ENCODE measurements at regions not wholly inside any gene's neighbourhood (a gene's known extent, or its start where the extent isn't known, plus 50 kb on each side); places are given as distances from the start of the nearest gene placed in this dataset.
A peak's percentile ranks its signal among the peaks of the same experiment; 100 is the strongest.

DNA sequence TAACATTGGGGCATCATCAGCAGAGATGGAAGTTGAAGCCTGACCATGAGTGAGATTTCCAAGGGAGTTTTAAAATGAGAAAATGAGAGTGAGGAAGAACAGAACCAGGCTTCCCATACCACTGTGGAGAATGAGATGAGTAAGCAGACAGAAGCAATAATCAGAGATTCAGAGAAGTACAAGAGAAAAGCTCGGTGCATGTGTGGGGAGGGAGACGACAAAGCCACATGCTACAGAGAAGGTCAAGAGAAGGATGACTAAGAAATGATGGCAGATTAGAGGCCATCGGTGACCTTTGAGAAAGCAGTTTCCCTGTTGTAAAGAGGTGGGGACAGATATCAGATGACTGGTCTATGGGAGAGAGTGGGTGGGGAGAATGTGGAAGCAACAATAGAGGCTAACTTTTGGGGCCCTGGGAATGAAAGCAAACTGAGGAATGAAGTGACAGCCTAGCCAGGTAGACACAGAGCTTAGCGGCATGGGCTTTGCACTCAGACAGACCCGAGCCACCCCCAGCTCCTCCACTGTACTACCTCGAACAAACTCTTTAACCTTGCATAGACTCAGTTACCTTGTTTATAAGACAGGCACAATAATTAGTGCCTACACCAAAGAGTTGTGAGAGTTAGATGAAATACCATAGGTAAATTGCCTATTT is 207.7 kb downstream of the PIK3R1 start (continued):
- TF ChIP-seq, protein P1, sequence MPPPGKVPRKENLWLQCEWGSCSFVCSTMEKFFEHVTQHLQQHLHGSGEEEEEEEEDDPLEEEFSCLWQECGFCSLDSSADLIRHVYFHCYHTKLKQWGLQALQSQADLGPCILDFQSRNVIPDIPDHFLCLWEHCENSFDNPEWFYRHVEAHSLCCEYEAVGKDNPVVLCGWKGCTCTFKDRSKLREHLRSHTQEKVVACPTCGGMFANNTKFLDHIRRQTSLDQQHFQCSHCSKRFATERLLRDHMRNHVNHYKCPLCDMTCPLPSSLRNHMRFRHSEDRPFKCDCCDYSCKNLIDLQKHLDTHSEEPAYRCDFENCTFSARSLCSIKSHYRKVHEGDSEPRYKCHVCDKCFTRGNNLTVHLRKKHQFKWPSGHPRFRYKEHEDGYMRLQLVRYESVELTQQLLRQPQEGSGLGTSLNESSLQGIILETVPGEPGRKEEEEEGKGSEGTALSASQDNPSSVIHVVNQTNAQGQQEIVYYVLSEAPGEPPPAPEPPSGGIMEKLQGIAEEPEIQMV (tag; conservative IDR thresholded peaks at IDR 0.05; ENCODE audit: low read depth): no peak; the same call in 1 of the 2 replicates
- TF ChIP-seq SREBF1 (IDR thresholded peaks at IDR 0.05; ENCODE audit: borderline replicate concordance, low read depth, low read length) (no peak), ARID2 (IDR thresholded peaks at IDR 0.05) (0 out of 2 replicates have a peak, but pooled peaks have one; percentile 14), BDP1 (IDR thresholded peaks at IDR 0.05; ENCODE audit: insufficient read depth, insufficient read length) (no peak), U2AF2 (optimal IDR thresholded peaks at IDR 0.05; ENCODE audit: low read depth, low read length) (no peak), MED1 (CRISPR knock-in tag; IDR thresholded peaks at IDR 0.05; ENCODE audit: borderline replicate concordance) (no peak), PML (IDR thresholded peaks at IDR 0.05; ENCODE audit: low read length) (no peak), ZC3H11A (IDR thresholded peaks at IDR 0.05; ENCODE audit: low read depth, low read length) (no peak)
- TF ChIP-seq, protein P2, sequence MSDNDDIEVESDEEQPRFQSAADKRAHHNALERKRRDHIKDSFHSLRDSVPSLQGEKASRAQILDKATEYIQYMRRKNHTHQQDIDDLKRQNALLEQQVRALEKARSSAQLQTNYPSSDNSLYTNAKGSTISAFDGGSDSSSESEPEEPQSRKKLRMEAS (CRISPR knock-in tag; IDR thresholded peaks at IDR 0.05): peak; percentile 81
- TF ChIP-seq, protein P3, sequence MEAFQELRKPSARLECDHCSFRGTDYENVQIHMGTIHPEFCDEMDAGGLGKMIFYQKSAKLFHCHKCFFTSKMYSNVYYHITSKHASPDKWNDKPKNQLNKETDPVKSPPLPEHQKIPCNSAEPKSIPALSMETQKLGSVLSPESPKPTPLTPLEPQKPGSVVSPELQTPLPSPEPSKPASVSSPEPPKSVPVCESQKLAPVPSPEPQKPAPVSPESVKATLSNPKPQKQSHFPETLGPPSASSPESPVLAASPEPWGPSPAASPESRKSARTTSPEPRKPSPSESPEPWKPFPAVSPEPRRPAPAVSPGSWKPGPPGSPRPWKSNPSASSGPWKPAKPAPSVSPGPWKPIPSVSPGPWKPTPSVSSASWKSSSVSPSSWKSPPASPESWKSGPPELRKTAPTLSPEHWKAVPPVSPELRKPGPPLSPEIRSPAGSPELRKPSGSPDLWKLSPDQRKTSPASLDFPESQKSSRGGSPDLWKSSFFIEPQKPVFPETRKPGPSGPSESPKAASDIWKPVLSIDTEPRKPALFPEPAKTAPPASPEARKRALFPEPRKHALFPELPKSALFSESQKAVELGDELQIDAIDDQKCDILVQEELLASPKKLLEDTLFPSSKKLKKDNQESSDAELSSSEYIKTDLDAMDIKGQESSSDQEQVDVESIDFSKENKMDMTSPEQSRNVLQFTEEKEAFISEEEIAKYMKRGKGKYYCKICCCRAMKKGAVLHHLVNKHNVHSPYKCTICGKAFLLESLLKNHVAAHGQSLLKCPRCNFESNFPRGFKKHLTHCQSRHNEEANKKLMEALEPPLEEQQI (IDR thresholded peaks at IDR 0.05): peak; percentile 50; the same call in 1 of the 2 replicates
- TF ChIP-seq, protein P4, sequence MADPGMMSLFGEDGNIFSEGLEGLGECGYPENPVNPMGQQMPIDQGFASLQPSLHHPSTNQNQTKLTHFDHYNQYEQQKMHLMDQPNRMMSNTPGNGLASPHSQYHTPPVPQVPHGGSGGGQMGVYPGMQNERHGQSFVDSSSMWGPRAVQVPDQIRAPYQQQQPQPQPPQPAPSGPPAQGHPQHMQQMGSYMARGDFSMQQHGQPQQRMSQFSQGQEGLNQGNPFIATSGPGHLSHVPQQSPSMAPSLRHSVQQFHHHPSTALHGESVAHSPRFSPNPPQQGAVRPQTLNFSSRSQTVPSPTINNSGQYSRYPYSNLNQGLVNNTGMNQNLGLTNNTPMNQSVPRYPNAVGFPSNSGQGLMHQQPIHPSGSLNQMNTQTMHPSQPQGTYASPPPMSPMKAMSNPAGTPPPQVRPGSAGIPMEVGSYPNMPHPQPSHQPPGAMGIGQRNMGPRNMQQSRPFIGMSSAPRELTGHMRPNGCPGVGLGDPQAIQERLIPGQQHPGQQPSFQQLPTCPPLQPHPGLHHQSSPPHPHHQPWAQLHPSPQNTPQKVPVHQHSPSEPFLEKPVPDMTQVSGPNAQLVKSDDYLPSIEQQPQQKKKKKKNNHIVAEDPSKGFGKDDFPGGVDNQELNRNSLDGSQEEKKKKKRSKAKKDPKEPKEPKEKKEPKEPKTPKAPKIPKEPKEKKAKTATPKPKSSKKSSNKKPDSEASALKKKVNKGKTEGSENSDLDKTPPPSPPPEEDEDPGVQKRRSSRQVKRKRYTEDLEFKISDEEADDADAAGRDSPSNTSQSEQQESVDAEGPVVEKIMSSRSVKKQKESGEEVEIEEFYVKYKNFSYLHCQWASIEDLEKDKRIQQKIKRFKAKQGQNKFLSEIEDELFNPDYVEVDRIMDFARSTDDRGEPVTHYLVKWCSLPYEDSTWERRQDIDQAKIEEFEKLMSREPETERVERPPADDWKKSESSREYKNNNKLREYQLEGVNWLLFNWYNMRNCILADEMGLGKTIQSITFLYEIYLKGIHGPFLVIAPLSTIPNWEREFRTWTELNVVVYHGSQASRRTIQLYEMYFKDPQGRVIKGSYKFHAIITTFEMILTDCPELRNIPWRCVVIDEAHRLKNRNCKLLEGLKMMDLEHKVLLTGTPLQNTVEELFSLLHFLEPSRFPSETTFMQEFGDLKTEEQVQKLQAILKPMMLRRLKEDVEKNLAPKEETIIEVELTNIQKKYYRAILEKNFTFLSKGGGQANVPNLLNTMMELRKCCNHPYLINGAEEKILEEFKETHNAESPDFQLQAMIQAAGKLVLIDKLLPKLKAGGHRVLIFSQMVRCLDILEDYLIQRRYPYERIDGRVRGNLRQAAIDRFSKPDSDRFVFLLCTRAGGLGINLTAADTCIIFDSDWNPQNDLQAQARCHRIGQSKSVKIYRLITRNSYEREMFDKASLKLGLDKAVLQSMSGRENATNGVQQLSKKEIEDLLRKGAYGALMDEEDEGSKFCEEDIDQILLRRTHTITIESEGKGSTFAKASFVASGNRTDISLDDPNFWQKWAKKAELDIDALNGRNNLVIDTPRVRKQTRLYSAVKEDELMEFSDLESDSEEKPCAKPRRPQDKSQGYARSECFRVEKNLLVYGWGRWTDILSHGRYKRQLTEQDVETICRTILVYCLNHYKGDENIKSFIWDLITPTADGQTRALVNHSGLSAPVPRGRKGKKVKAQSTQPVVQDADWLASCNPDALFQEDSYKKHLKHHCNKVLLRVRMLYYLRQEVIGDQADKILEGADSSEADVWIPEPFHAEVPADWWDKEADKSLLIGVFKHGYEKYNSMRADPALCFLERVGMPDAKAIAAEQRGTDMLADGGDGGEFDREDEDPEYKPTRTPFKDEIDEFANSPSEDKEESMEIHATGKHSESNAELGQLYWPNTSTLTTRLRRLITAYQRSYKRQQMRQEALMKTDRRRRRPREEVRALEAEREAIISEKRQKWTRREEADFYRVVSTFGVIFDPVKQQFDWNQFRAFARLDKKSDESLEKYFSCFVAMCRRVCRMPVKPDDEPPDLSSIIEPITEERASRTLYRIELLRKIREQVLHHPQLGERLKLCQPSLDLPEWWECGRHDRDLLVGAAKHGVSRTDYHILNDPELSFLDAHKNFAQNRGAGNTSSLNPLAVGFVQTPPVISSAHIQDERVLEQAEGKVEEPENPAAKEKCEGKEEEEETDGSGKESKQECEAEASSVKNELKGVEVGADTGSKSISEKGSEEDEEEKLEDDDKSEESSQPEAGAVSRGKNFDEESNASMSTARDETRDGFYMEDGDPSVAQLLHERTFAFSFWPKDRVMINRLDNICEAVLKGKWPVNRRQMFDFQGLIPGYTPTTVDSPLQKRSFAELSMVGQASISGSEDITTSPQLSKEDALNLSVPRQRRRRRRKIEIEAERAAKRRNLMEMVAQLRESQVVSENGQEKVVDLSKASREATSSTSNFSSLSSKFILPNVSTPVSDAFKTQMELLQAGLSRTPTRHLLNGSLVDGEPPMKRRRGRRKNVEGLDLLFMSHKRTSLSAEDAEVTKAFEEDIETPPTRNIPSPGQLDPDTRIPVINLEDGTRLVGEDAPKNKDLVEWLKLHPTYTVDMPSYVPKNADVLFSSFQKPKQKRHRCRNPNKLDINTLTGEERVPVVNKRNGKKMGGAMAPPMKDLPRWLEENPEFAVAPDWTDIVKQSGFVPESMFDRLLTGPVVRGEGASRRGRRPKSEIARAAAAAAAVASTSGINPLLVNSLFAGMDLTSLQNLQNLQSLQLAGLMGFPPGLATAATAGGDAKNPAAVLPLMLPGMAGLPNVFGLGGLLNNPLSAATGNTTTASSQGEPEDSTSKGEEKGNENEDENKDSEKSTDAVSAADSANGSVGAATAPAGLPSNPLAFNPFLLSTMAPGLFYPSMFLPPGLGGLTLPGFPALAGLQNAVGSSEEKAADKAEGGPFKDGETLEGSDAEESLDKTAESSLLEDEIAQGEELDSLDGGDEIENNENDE (IDR thresholded peaks at IDR 0.05; ENCODE audit: low read depth, low read length): no peak
- TF ChIP-seq, protein P5, sequence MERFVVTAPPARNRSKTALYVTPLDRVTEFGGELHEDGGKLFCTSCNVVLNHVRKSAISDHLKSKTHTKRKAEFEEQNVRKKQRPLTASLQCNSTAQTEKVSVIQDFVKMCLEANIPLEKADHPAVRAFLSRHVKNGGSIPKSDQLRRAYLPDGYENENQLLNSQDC (CRISPR knock-in tag; IDR thresholded peaks at IDR 0.05): no peak

Data from K562 (cell line).